ENCODE measurements at regions not wholly inside any gene's neighbourhood (a gene's known extent, or its start where the extent isn't known, plus 50 kb on each side); places are given as distances from the start of the nearest gene placed in this dataset.

- H3K4me3 ChIP-seq (ENCODE audit: low read depth, poor library complexity, severe bottlenecking), result no peak overlapping the region
- intact Hi-C loops (cut with DNase I; ENCODE audit: low total_unique reads), result no loop called here
- DNase-seq (ENCODE audit: low spot score in 2 of 2), result no peak
- 48 to 54% methylated on average over 1 of the region's 1 CpG for WGBS, 2 donors
- TF ChIP-seq CTCF (IDR thresholded peaks at IDR 0.05) (no peak), POLR2A (IDR thresholded peaks at IDR 0.05) (no peak)
Measured at GRCh38 chr7:32393861-32394260, 96.3 kb downstream of the LSM5 start.

- DNase-seq (ENCODE audit: low spot score in 2 of 2), result no peak
- WGBS, 2 donors, result 11 to 32% methylated on average over 2 of the region's 2 CpGs
- intact Hi-C loops (cut with DNase I; ENCODE audit: low total_unique reads), result no loop called here
Measured at GRCh38 chr7:32390210-32390609, 100.0 kb downstream of the LSM5 start.

GRCh38 chr7:32385316-32385956 is 104.7 kb downstream of the LSM5 start:
- intact Hi-C loops (cut with DNase I; ENCODE audit: low total_unique reads), result no loop called here
- H3K4me3 ChIP-seq (ENCODE audit: low read depth, poor library complexity, severe bottlenecking), result no peak overlapping the region
- DNase-seq (ENCODE audit: low spot score in 2 of 2), result no peak
- TF ChIP-seq CTCF (IDR thresholded peaks at IDR 0.05) (no peak), POLR2A (IDR thresholded peaks at IDR 0.05) (no peak)
- WGBS, 2 donors, result 77 to 81% methylated on average over 2 of the region's 2 CpGs

More at GRCh38 chr7:32390210-32390609, 100.0 kb downstream of the LSM5 start:
- H3K4me3 ChIP-seq (ENCODE audit: low read depth, poor library complexity, severe bottlenecking), result no peak overlapping the region
- TF ChIP-seq POLR2A (IDR thresholded peaks at IDR 0.05) (no peak), CTCF (IDR thresholded peaks at IDR 0.05) (no peak)

- intact Hi-C loops (cut with DNase I; ENCODE audit: low total_unique reads), result no loop called here
- DNase-seq (ENCODE audit: low spot score in 2 of 2), result no peak
- TF ChIP-seq CTCF (IDR thresholded peaks at IDR 0.05) (no peak), POLR2A (IDR thresholded peaks at IDR 0.05) (no peak)
- 72 to 81% methylated on average over 3 to 4 of the region's 4 CpGs for WGBS, 2 donors
- no peak overlapping the region for H3K4me3 ChIP-seq (ENCODE audit: low read depth, poor library complexity, severe bottlenecking)
Measured at GRCh38 chr7:32381024-32381601, 109.1 kb downstream of the LSM5 start.

GRCh38 chr7:32379510-32380112 is 110.6 kb downstream of the LSM5 start:
- TF ChIP-seq POLR2A (IDR thresholded peaks at IDR 0.05) (no peak), CTCF (IDR thresholded peaks at IDR 0.05) (no peak)
- intact Hi-C loops (cut with DNase I; ENCODE audit: low total_unique reads), result no loop called here
- 45 to 69% methylated on average over 2 of the region's 2 CpGs for WGBS, 2 donors
- DNase-seq (ENCODE audit: low spot score in 2 of 2), result no peak
- H3K4me3 ChIP-seq (ENCODE audit: low read depth, poor library complexity, severe bottlenecking), result no peak overlapping the region

Measured in lower leg skin (tissue), 4 donors.